ENCODE measurements at regions not wholly inside any gene's neighbourhood (a gene's known extent, or its start where the extent isn't known, plus 50 kb on each side); places are given as distances from the start of the nearest gene placed in this dataset.
A peak's percentile ranks its signal among the peaks of the same experiment; 100 is the strongest.

DNA sequence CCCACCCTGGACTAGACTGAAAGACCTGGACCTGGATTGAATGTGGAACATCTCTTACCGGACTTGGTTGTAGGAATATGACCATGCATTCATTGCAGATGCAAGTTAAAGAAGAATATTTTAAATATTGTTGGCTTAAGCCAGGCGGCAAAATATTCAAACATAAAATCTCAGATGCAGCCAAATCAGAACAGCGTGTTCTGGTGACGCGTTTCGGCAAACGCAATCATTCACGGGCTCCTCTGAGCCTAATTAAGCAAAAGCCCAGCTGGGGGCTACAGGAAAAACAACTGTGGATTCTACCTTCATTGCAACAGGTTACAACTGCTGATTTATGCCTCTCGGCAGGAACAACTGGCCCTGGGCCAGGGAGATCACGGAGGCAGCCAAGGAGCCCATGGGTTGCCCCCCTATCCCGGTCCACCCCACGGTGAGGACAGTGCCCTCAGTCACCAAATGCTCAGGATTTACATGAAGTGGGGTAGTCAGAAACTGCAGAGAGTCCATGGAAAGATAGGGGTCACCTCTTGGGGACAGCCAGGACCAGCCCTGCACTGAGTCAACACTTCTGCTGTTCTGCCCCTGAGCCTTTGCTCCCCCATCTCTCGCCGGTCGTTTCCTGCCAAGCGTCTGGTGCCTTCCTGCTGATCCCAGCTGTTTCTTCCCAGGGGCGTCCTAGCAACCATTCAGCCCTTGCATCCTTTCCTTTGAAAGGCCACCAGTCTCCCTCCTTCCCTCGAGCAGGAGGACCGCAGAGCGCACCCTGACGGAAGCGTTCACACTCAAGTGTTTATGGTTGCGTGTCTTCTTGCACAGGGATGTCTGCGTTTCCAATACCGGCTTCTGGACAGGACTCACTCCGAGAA is 64.4 kb upstream of the SFMBT2 start (continued):
- no peak for TF ChIP-seq ZNF560 (tag by site-specific recombination; IDR thresholded peaks at IDR 0.05; ENCODE audit: borderline replicate concordance)
- TF ChIP-seq ZNF341 (tag by site-specific recombination; IDR thresholded peaks at IDR 0.05; ENCODE audit: low read depth): peak; percentile 99
- no peak for TF ChIP-seq ZNF416 (tag by site-specific recombination; IDR thresholded peaks at IDR 0.05)
- TF ChIP-seq, protein P1, sequence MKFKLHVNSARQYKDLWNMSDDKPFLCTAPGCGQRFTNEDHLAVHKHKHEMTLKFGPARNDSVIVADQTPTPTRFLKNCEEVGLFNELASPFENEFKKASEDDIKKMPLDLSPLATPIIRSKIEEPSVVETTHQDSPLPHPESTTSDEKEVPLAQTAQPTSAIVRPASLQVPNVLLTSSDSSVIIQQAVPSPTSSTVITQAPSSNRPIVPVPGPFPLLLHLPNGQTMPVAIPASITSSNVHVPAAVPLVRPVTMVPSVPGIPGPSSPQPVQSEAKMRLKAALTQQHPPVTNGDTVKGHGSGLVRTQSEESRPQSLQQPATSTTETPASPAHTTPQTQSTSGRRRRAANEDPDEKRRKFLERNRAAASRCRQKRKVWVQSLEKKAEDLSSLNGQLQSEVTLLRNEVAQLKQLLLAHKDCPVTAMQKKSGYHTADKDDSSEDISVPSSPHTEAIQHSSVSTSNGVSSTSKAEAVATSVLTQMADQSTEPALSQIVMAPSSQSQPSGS (tag by site-specific recombination; IDR thresholded peaks at IDR 0.05; ENCODE audit: low read depth): no peak
- TF ChIP-seq ZNF223 (tag by site-specific recombination; IDR thresholded peaks at IDR 0.05): no peak
- 0 out of 2 replicates have a peak, but pooled peaks have one; percentile 40 for TF ChIP-seq TRIM28 (IDR thresholded peaks at IDR 0.05; ENCODE audit: borderline replicate concordance, low read length)
- peak; percentile 80 for TF ChIP-seq ZBTB8A (tag by site-specific recombination; IDR thresholded peaks at IDR 0.05)
- no peak for TF ChIP-seq ZNF133 (tag by site-specific recombination; IDR thresholded peaks at IDR 0.05)
- TF ChIP-seq ZSCAN16 (tag by site-specific recombination; IDR thresholded peaks at IDR 0.05): no peak
- TF ChIP-seq ZNF302 (tag by site-specific recombination; IDR thresholded peaks at IDR 0.05; ENCODE audit: low read depth): no peak
- no peak for TF ChIP-seq ZNF184 (tag by site-specific recombination; IDR thresholded peaks at IDR 0.05)

DNA sequence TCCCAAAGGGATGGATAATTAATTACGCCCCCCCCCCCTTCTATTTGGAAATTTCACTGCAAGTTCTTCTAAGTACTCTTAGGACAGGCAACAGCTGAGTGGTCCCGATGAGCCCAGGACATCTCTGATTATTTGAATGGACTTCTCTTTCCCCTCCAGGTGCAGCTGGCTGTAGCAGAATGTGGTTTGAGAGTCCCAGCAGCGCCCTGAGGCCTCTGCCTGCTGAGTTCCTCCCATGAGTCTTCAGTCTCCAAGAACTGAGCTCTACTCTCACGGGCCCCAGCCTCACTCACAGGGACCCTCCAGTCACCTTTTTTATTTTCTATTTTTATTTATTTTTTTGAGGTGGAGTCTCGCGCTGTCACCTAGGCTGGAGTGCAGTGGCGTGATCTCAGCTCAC is 63.6 kb upstream of the SFMBT2 start:
- TF ChIP-seq TCF7L2 (IDR thresholded peaks at IDR 0.05; ENCODE audit: borderline replicate concordance, low read depth, low read length): no peak
- TF ChIP-seq FEZF1 (tag by site-specific recombination; IDR thresholded peaks at IDR 0.05): no peak
- TF ChIP-seq, protein P2, sequence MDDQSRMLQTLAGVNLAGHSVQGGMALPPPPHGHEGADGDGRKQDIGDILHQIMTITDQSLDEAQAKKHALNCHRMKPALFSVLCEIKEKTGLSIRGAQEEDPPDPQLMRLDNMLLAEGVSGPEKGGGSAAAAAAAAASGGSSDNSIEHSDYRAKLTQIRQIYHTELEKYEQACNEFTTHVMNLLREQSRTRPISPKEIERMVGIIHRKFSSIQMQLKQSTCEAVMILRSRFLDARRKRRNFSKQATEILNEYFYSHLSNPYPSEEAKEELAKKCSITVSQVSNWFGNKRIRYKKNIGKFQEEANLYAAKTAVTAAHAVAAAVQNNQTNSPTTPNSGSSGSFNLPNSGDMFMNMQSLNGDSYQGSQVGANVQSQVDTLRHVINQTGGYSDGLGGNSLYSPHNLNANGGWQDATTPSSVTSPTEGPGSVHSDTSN (CRISPR knock-in tag; IDR thresholded peaks at IDR 0.05): no peak
- no peak for TF ChIP-seq RBAK (tag by site-specific recombination; IDR thresholded peaks at IDR 0.05)
- TF ChIP-seq ZNF843 (tag by site-specific recombination; IDR thresholded peaks at IDR 0.05): no peak
- no peak for TF ChIP-seq ZSCAN23 (tag by site-specific recombination; IDR thresholded peaks at IDR 0.05)
- TF ChIP-seq, protein P3, sequence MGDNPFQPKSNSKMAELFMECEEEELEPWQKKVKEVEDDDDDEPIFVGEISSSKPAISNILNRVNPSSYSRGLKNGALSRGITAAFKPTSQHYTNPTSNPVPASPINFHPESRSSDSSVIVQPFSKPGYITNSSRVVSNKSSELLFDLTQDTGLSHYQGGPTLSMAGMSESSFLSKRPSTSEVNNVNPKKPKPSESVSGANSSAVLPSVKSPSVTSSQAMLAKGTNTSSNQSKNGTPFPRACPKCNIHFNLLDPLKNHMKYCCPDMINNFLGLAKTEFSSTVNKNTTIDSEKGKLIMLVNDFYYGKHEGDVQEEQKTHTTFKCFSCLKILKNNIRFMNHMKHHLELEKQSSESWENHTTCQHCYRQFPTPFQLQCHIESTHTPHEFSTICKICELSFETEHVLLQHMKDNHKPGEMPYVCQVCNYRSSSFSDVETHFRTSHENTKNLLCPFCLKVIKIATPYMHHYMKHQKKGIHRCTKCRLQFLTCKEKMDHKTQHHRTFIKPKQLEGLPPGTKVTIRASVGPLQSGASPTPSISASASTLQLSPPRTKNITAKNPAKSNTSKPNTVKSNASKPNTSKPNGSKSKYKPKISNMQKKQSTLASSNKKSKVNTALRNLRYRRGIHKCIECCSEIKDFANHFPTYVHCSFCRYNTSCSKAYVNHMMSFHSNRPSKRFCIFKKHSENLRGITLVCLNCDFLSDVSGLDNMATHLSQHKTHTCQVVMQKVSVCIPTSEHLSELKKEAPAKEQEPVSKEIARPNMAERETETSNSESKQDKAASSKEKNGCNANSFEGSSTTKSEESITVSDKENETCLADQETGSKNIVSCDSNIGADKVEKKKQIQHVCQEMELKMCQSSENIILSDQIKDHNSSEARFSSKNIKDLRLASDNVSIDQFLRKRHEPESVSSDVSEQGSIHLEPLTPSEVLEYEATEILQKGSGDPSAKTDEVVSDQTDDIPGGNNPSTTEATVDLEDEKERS (tag by site-specific recombination; IDR thresholded peaks at IDR 0.05): no peak
- TF ChIP-seq KLF9 (tag by site-specific recombination; IDR thresholded peaks at IDR 0.05; ENCODE audit: low read depth): no peak
- no peak for TF ChIP-seq ZNF677 (tag by site-specific recombination; IDR thresholded peaks at IDR 0.05)
- TF ChIP-seq, protein P4, sequence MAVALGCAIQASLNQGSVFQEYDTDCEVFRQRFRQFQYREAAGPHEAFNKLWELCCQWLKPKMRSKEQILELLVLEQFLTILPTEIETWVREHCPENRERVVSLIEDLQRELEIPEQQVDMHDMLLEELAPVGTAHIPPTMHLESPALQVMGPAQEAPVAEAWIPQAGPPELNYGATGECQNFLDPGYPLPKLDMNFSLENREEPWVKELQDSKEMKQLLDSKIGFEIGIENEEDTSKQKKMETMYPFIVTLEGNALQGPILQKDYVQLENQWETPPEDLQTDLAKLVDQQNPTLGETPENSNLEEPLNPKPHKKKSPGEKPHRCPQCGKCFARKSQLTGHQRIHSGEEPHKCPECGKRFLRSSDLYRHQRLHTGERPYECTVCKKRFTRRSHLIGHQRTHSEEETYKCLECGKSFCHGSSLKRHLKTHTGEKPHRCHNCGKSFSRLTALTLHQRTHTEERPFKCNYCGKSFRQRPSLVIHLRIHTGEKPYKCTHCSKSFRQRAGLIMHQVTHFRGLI (tag by site-specific recombination; IDR thresholded peaks at IDR 0.05): no peak
- TF ChIP-seq ZNF555 (tag by site-specific recombination; conservative IDR thresholded peaks at IDR 0.05): no peak
- no peak for TF ChIP-seq ZNF138 (tag by site-specific recombination; IDR thresholded peaks at IDR 0.05; ENCODE audit: borderline replicate concordance)
- no peak for TF ChIP-seq ZNF544 (tag by site-specific recombination; IDR thresholded peaks at IDR 0.05)
- TF ChIP-seq SP2 (tag by site-specific recombination; IDR thresholded peaks at IDR 0.05): no peak
- TF ChIP-seq ZFP3 (tag by site-specific recombination; IDR thresholded peaks at IDR 0.05; ENCODE audit: low read depth): no peak
- Histone ChIP-seq H3K4me1 (ENCODE audit: control insufficient read depth, insufficient read depth, low read length) (peaks cover 6% of the 10 kb centered on the region; the same call in 1 of the 2 replicates), H3K27ac (ENCODE audit: extremely low read depth, low read depth, low read length) (no peak overlapping the region), H3K4me3 (ENCODE audit: low read depth, low read length) (no peak overlapping the region), H3K36me3 (ENCODE audit: control insufficient read depth in 2 of 2, insufficient read depth in 1 of 2, low read length in 2 of 2) (no peaks in the 10 kb centered on the region), H3K9me3 (ENCODE audit: control insufficient read depth, insufficient read depth, low read depth, low read length) (no peaks in the 10 kb centered on the region)
- ChIA-PET POLR2A (no interaction called here), CTCF (interaction anchor here (0.7 kb wide), 1 partner anchor 16 kb away, joined by 4 read pairs; no protein-coding TSS in a partner anchor)

All from HEK293 (cell line).